EL (cell line): ENCODE measurements at regions not wholly inside any gene's neighbourhood (a gene's known extent, or its start where the extent isn't known, plus 50 kb on each side); places are given as distances from the start of the nearest gene placed in this dataset.

Experiments used
- DNase-seq: peaks from one replicate; pipeline ENCODE4 v3.0.0-alpha.2; 2016

- DNase-seq = peak; percentile 47
These were observed 173.7 kb downstream of the AREG start for GRCh38 chr4:74618659-74619058.

DNA sequence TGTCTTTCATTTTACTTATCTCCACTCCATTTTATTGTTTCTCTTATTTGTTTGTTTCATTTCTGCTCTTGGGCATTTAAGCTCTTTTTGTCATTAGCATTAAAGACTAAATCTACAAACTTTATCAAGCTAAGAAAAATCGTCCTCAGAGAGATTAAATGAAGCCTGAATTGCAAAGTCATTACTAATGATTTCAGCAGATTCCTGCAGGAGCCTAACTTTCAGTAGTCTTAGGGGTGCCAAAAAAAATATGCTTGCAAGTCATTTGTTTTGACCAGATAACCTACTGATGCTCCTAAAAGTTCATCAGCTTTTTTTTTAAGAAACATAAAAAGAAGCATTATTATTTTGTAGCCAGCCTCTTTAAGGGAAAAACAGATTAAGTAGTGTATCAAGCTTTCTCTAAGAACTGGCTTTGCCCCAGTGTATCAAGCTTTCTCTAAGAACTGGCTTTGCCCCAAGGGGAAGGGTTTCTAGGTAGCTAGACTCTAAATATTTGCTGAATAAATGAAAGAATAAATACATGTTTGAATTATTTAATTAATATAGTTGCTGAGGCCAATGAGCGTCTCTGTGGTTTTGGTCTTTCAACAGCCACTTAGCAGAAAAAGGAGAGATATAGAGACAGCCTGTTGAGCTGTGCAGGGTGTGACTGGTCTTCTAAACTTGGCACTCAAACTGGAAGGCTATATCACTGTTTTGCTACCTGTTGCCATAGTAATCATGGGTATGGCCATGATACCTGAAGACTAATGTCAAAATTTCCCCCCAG lies 174.2 kb downstream of the BTC start:
- DNase-seq = no peak

DNA sequence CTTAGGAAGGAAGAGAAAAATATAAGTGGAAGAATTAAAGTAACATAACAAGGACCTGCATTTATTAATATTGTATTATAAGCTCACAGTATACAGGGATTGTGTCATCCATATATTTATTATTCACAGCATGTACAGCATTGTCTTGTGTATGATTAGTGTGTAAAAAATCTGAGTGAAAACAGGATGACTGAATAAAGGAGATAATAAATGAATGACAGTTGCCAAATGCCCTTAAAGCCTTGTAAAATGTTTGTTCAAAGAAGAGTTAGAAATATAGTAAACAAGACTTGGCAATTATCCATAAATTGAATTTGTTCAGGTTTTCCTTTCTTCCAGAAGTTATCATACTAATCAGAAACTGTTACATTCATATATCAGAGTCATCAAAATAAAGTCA lies 172.7 kb downstream of the BTC start:
- DNase-seq = no peak

GRCh38 chr4:74623041-74623440 lies 171.3 kb downstream of the BTC start:
- peak; percentile 23 for DNase-seq

DNA sequence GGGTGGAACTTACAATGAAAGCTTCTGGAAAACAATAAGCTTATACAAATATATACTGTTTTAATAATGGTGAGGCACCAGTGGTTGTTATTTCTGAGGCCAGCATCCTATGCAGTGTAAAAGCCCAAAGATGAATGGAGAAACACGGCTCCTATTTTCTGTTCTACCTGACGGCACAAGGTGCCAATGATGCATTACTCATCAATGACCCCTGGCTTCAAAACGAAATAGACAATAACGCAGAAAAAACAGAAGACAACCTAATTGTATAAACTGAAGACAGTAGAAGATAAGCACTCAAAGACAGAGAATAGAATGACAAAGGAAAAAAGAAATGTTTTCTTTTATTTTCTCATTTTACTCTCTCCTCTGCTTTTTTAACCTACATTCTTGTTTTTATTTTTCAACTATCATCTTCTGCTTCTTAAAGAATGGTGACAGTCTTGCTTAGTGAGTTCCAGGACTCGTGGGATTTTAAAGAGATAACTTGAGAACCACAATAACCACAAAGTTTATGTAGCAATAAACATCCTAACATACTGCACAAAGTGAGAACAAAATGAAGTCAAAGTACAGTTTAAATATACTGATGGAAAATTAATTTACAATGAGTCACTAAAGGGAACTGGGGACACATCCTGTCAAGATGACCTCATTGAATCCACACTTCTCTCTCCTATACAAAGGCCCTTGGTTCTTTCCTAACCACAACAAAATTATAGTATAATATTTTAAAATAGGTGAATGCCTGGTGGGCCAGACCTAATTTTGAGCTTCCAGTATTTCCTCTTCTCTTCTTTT lies 169.8 kb downstream of the BTC start:
- peak; percentile 86 for DNase-seq

GRCh38 chr4:74625981-74626380 lies 168.3 kb downstream of the BTC start:
- DNase-seq = no peak

DNA sequence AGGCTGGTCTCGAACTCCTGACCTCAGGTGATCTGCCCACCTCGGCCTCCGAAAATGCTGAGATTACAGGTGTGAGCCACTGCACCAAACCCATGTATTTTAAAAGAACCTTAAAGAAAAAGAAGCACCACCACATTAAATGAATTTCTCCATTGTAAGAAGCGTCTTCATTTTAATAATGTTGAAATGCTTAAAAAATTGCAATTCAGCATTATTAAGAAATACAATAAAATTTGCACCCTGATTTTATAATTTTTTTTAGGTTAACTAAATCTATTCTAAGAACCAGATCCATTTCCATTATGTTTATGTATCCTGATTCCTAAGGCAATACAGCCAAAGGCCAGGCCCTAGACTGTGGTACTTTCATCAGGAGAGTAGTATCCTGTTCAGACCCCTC lies 167.2 kb downstream of the BTC start:
- DNase-seq = no peak

GRCh38 chr4:74627504-74627903 lies 166.8 kb downstream of the BTC start:
- DNase-seq = no peak

DNA sequence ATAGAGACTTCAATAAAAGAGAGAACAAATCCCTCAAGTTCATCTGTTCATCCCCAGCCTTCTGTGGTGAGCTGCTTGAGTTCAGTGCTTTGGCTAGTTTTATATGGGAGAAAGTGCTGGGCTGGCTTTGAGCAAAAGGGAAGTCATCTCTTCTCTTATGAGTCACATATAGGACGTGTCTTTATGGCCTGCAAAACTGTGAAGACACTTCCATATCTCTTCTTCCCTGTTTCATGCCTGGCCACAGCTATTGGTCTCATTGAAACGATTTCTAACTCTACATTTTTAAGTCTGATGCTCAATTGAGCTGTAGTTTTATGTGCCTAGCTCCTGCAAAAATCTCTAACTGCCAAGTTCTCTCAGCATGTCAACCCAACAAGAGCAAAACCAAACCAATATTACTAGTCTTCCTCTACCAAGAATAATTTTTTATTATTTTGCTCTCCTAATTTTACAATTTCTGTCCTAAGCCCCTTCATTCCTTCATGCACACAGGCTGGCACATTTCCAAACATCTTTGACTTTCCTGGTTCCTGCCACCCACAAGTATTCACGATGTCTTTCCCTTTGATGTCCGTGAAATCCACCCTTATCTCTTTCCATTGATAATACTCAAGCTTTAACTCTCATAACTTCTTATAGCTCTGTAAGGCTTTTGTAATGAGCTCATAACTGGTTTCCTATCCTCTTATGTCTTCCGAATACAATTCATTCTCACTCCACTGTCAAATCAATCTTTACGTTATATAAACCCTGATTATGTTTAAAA lies 165.3 kb downstream of the BTC start:
- DNase-seq = peak; percentile 24

- DNase-seq = no peak
These were observed 163.8 kb downstream of the BTC start for GRCh38 chr4:74630551-74630950.

- DNase-seq = no peak
These were observed 163.0 kb downstream of the BTC start for GRCh38 chr4:74631338-74631737.

- no peak for DNase-seq
These were observed 162.3 kb downstream of the BTC start for GRCh38 chr4:74631988-74632387.

- peak; percentile 69 for DNase-seq
These were observed 161.7 kb downstream of the BTC start for GRCh38 chr4:74632634-74633033.

DNA sequence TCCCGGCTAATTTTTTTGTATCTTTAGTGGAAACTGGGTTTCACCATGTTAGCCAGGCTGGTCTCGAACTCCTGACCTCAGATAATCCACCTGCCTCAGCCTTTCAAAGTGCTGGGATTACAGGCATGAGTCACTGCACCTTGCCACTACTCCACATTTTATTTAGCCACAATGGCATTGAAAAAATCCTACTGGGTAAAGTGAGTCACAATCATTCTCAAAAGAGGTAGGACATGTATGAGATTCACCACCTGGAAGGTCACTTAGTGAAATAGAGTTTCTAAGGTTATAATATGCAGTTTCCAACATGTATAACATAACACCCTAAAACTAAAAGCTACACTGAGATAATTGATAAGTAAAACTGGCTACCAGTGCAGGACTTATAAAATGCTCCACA lies 159.2 kb downstream of the BTC start:
- no peak for DNase-seq

GRCh38 chr4:74635490-74636123 lies 158.7 kb downstream of the BTC start:
- DNase-seq = no peak

GRCh38 chr4:74638001-74638400 lies 156.3 kb downstream of the BTC start:
- DNase-seq = no peak

DNA sequence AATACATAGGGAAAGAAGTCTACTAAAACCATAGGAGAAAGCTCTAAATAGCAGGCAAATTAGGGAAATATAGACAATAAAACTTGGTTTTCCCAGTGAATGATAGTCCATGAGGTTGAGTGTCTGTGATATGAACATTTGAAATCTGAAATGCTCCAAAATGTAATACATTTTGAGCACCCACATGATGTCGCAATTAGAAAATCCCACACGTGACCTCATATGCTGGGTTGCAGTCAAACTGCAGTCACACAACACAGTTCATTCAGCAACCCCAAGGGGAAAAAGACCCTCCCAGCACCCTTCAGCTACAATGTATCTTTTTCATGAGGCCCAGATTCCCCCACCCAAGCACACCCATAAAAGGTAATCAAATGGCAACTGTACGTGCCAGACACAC lies 155.6 kb downstream of the BTC start:
- no peak for DNase-seq

DNA sequence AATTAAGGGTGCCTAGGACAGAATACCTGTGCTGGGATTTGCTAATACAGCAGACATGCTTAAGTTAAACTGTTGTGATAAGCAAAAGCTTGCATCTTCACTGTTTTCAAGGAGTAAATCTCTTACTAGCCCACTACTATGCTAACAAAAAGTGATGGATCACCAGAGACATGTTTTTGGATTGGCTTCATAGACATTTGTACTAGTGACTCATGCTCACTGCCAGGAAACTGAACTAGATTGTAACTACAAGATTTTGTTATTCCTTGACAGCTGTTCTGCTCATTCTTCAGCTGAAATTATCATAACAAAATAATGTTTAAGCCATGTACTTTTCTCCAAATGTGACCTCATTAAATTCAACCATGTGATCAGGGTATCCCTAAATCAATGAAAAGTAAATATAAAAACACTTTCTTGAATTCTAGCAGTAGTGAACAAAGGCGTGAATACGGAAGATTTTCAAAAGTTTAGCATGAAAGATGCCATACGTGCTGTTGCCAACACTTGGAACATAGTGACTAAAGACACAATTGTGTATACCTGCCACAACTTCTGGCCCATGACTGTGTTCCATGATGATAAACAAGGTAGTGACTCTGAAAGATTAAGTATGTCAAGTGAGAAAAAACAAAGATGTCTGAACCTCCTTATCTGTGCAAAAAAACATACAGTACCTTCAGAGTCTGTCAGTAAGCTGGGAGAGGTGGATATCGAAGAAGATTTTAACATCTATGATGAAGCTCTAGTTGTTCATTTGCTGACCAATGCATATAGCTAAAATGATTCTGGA lies 154.0 kb downstream of the BTC start:
- DNase-seq = peak; percentile 28

- no peak for DNase-seq
These were observed 152.3 kb downstream of the BTC start for GRCh38 chr4:74642006-74642405.

- DNase-seq = no peak
These were observed 145.1 kb downstream of the BTC start for GRCh38 chr4:74649193-74649592.

- DNase-seq = no peak
These were observed 143.1 kb downstream of the BTC start for GRCh38 chr4:74651198-74651597.
